ENCODE measurements at regions not wholly inside any gene's neighbourhood (a gene's known extent, or its start where the extent isn't known, plus 50 kb on each side); places are given as distances from the start of the nearest gene placed in this dataset.

GRCh38 chr6:113291751-113292445 lies 565.2 kb upstream of the MARCKS start:
- TF ChIP-seq SIN3A (IDR thresholded peaks at IDR 0.05; ENCODE audit: borderline replicate concordance, insufficient read depth, low read length) (no peak), TAF1 (IDR thresholded peaks at IDR 0.05; ENCODE audit: borderline replicate concordance, insufficient read depth, low read length) (no peak), FOXP2 (optimal IDR thresholded peaks at IDR 0.05; ENCODE audit: borderline replicate concordance, extremely low read depth, extremely low read length, insufficient read depth) (no peak), POLR2AphosphoS5 (IDR thresholded peaks at IDR 0.05; ENCODE audit: low read depth, low read length) (no peak), REST (IDR thresholded peaks at IDR 0.05; ENCODE audit: insufficient read depth in 1 of 2, low read depth in 2 of 2, low read length in 2 of 2) (no peak)

- TF ChIP-seq POLR2AphosphoS5 (IDR thresholded peaks at IDR 0.05; ENCODE audit: low read depth, low read length) (no peak), FOXP2 (optimal IDR thresholded peaks at IDR 0.05; ENCODE audit: borderline replicate concordance, extremely low read depth, extremely low read length, insufficient read depth) (no peak), SIN3A (IDR thresholded peaks at IDR 0.05; ENCODE audit: borderline replicate concordance, insufficient read depth, low read length) (no peak), REST (IDR thresholded peaks at IDR 0.05; ENCODE audit: insufficient read depth in 1 of 2, low read depth in 2 of 2, low read length in 2 of 2) (no peak), TAF1 (IDR thresholded peaks at IDR 0.05; ENCODE audit: borderline replicate concordance, insufficient read depth, low read length) (no peak)
Observed at GRCh38 chr6:113292646-113293422, 564.3 kb upstream of the MARCKS start.

- TF ChIP-seq TAF1 (IDR thresholded peaks at IDR 0.05; ENCODE audit: borderline replicate concordance, insufficient read depth, low read length), result no peak
- no peak for TF ChIP-seq REST (IDR thresholded peaks at IDR 0.05; ENCODE audit: insufficient read depth in 1 of 2, low read depth in 2 of 2, low read length in 2 of 2)
Observed at GRCh38 chr6:113293423-113293740, 563.8 kb upstream of the MARCKS start.

- TF ChIP-seq SIN3A (IDR thresholded peaks at IDR 0.05; ENCODE audit: borderline replicate concordance, insufficient read depth, low read length), result no peak
- no peak for TF ChIP-seq POLR2AphosphoS5 (IDR thresholded peaks at IDR 0.05; ENCODE audit: low read depth, low read length)
- no peak for TF ChIP-seq TAF1 (IDR thresholded peaks at IDR 0.05; ENCODE audit: borderline replicate concordance, insufficient read depth, low read length)
- no peak for TF ChIP-seq FOXP2 (optimal IDR thresholded peaks at IDR 0.05; ENCODE audit: borderline replicate concordance, extremely low read depth, extremely low read length, insufficient read depth)
- no peak for TF ChIP-seq REST (IDR thresholded peaks at IDR 0.05; ENCODE audit: insufficient read depth in 1 of 2, low read depth in 2 of 2, low read length in 2 of 2)
Observed at GRCh38 chr6:113299531-113299930, 557.6 kb upstream of the MARCKS start.
